Embryonic facial prominence (tissue), 1 donor: ENCODE measurements at regions not wholly inside any gene's neighbourhood (a gene's known extent, or its start where the extent isn't known, plus 50 kb on each side); places are given as distances from the start of the nearest gene placed in this dataset.
A peak's percentile ranks its signal among the peaks of the same experiment; 100 is the strongest.

Experiments used
- DNase-seq: peaks from one replicate; pipeline ENCODE4 v3.0.0-alpha.2; 2016; ENCODE audit errors: extremely low spot score

DNA sequence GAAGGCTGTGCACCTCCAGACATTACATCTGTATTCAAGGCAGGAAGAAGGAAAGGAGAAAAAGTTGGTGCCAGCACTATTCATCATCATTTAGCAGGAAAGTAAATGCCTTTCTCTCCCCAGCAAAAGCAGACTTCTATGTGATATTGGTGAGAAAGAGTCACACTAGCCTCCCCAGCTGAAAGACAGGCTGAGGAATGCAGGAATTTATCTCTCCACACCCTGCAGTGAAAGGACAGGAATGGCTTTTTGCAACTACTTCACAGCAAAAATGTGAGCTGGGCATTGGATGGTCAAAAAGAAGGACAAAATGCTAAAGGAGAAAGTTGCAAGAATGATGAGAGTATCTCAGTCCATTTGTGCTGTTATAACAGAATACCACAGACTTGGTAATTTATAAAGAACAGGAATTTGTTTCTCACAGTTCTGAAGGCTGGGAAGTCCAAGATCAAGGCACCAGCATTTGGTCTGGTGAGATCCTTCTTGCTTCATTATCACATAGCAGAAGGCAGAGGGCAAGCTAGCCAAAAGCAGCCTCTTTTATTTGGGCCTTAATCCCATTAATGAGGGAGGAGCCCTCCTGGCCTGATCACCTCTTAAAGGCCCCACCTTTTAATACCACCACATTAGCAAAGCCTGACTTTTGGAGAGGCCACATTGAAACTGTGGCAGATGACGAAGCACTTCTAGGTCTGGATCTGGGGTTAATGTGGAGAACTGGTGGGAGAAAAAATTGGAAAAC is 388.1 kb upstream of the SLC14A2 start:
- DNase-seq, result no peak

DNA sequence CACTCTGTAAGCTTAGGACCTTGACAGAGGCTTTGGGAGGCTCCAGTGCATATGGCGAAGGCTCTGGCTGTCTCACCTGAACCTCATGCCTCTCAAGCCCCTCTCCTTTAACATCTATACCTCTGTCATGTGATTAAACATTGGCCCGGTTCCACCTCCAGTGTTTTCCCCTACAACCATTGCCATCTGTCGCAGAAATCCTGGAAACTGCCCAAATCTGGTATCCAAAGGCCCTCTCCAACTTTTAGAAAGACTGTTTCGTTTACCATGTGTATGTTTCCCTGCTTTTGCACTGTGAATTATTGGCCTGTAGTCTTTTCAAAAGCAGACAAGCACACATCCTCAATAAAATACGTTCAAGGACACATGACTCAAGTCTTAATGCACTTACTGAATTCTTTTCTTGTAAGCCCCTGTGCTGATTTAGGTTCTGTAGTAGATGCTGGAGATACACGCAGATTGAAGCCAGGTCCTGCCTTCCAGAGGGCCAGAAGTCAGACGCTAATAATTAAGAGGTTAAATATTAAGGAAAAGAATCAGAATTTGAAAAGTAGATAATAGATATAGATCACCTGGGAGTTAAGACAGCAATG is 386.4 kb upstream of the SLC14A2 start:
- DNase-seq, result no peak

DNA sequence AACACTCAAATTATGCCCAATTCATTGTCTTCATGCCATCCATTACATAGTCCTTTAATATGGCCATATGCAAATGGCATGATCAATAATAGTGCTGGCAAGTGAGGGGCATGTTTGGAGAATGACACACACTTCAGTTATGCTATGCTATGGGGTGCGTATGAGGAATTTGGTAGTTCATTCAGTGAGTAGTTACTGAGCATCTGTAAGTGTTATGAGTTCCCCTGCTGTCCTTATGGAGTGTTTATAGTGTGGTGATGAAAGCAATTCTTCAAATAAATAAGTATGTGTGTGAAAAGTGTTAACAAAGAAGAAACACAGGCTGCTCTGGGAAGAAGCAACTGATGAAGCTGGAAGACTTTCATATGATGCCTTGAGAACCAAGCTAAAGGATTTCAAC is 383.7 kb upstream of the SLC14A2 start:
- DNase-seq, result no peak

DNA sequence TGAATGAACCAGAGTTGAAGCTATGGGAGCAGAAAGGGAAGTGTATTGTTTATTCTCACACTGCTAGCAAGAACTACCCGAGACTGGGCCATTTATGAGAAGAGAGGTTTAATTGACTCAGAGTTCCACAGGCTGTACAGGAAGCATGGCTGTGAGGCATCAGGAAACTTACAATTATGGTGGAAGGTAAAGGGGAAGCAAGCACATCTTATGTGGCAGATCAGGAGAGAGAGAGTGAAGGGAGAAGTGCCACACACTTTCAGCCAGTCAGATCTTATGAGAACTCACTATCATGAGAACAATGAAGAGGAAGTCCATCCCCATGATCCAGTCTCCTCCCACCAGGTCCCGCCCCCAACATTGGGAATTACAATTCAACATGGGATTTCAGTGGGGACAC is 383.2 kb upstream of the SLC14A2 start:
- DNase-seq, result no peak

DNA sequence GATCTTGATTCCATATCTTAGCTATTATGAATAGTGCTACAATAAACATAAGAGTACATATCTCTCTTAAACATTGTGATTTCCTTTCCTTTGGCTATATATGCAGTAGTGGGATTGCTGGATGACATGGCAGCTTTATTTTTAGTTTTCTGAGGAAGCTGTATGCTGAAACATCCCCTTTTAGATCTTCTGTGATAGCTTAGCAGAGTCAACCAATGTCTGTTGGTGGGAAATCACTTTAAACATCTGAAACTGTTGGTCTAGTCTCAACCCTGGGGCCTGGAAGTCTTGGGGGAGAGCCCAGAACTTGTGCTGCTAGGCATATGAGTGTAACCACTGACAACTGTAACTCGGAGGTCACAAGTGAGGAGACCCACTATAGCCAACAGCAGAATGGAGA is 378.6 kb upstream of the SLC14A2 start:
- DNase-seq, result no peak

DNA sequence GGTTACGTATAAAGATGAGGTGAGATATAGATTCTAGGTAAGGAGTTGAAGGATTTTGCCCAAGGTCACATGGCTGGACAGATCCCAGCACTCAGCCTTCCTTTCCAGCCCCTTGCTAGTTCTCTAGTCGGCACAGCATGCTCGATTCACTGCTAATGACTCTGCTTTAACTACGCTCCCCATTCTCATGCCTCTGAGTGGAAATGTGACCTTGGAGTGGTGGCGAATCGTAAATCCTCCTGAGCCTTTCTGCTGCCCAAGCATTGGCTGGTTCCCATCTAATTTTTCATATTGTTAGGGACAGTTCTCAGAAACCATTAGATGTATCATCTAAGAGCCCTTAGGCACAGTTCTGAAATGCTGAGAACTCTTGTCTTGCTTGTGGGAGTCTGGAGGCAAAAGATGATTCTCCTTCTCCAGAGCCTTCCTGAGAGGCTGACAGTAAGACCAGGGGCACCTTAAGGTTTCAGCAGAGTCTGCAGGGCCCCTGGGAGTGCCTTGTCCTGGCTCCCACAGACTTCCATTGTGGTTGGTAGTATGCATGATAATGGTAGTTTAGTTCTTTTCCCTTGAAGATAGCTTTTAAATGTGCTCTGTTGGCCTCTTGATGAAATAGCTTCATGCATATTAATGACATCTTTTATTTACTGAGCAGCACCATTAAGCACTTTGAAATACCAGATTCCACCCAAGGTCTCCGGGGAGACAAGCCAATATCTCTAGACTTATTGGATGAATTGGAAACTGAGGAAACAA is 377.8 kb upstream of the SLC14A2 start:
- no peak for DNase-seq

DNA sequence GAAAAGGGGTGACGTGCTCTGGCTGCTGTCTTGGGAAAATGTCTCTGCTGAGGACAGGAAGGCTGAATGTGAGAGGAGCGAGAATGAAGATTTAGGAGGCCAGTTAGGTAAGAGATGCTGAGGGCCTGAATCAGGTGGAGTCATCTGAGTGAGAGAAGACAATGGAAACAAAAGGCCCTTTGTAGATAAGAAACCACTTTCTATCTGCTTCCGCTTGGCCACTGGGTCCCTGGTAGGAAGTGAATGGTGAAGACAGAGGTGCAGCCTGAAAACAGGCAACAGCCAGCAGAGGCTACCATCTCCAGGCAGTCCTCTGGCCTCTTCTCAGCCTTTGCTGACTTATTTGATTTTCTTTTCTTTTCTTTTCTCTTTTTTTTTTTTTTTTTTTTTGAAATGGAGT is 374.0 kb upstream of the SLC14A2 start:
- DNase-seq, result no peak

DNA sequence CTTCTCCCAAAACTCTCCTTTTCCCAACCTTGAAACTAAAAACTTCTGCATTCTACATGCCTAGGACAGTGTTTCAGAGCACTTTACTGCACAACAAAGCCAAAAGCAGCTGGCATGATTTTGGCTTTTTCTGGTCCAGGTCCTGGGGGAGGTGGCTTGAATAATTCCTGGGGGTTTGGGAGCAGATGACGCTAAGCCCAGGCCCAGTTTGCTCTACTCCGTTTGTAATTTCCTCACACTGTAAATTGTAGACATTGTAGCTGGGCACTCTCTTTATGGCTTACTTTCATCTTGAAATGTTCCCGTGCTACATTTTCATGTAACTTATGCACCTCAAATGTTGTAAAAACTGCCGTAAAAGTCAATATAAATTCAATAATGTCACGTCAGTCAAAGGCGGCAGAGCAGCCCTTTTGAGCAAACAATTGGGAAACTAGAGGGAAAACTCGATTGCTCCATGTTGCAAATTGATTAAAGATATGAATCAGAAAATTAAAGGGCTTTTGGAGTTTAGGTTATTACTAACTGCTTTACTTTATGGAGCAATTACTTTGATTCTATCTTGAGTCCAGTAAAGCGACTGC is 373.2 kb upstream of the SLC14A2 start:
- DNase-seq, result no peak

DNA sequence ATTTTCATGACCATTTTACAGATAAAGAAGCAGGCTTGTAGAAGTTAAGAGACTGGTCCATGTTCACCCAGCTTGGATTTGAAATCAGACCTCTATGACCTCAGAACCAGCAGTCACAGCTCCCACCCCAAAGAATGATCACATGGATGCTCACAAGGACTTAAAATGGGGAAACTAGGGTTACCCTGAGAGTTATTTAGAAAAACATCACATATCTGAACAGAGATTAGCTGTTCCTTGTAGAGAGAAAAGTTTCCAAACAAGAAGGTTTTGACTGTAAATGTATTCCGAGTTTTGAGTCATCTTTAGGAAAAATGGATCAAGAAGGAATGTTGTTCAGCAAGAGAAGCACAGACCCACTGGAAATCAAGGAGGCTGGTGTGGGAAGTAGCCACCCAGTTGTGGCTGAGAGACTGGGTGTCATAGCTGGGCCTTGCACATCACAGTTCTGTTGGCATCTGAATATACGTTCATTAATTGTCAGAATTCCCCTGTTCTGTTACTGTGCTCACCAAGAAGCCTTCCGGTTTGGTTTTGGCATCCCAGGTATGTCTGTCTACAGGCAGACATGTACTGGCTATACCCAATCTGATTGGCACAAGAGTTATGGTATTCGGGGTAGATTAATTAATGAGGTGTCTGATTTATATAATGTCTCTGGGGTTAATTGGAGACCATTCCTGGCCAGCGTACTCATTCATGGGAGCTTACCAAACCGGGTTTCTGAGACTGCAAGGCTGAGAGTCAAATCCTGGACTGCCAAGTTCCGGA is 371.8 kb upstream of the SLC14A2 start:
- DNase-seq, result no peak

DNA sequence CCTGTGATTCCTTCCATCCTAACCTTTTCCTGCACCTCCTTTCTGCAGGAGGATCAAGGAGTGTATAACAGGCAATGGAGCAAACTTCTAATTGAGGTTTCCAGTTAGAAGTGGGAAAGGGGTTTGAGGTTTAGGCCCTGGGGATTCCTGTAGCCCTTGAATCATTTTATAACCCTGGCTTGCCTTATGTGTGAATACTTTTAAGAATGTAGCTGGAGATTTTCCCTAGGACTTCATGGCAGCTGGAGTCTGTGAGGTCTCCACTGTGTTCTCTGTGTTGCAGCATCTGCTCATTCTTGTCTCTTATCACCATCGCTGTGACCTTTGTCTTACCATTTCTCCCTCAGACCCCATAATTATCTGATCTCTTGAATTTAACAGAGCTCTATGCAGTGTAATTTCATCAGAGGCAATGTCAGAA is 370.2 kb upstream of the SLC14A2 start:
- no peak for DNase-seq

DNA sequence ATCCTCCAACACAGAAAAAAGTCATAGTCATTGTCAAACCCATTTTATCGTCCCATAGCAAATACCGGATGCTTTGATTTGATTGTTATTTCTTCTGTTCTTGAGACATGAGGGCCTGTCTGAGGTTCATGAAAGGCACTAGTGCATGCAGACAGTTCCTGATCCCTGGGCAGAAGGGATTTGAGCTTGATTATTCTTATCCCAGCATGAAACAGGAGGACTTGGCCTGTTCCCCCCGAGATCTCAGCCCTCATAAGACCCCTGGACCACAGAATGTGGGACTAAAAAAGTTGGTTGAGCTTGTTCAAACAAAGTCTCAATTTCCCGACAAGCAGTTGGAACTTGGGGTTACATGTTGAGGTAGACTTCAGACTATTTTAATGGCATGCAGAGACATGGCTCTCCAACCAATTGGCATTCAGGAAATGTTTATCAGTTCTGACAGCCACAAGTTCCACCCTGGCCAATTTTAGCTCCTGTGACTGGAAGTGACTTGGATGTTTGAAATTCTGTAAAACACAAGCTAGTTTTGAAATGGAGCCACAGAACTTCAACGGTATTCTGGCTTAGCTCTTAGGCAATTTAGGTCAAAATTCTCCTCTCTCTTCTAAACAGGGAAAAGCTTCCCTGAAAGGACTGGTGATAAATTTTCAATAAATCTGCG is 366.9 kb upstream of the SLC14A2 start:
- DNase-seq, result peak; percentile 34

DNA sequence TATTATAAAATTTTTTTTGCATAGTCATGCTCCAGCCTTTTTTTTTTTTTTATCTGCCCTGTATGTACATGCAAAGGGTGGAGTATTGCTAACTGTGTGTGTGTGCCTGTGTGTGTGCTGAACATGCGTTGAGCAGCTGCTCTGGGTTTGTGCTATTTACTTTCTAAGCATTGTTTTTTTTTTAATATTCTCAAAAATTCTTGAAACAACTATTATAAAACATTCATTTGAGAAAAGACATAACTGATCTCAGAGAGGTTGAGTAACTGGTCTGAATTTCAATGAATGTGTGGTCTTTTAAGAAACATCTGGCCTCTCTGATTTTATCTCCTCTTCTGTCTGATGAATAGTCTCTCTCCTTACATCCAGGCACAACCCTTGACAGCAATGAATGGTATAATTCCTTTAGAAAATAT is 366.0 kb upstream of the SLC14A2 start:
- DNase-seq, result no peak

DNA sequence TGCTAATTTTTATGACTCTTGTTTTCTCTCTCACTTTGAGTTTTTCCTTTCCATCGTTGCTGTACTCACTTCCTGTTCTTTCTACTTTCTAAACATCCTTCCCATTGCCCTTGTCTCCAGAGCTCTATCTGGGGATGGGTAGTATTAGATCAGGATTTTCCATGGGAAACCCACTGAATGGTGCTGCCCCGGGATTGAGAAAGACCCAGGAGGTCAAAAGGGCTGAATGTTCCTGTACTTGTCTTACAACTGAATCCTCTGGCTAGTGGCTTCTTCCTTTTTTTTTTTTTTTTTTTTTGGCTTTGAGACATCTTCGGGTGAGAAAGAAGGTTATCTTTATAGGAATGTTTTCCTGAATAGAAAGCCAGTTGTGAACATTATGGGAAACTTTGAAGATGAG is 364.8 kb upstream of the SLC14A2 start:
- no peak for DNase-seq

DNA sequence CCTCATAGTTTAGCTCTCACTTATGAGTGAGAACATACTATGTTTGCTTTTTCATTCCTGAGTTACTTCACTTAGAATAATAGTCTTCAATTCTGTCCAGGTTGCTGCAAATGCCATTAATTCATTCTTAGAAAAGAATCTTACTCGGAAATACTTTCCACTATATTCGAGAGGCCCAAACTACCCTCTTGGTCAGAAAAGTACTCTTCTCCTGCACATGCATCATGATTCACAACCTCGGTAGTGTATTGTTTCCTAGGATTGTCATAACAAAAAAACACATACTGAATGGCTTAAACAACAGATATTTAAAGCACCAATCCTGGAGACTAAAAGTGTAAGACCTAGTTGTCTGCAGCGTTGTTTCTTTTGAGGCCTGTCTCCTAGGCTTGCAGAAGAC is 364.0 kb upstream of the SLC14A2 start:
- no peak for DNase-seq

DNA sequence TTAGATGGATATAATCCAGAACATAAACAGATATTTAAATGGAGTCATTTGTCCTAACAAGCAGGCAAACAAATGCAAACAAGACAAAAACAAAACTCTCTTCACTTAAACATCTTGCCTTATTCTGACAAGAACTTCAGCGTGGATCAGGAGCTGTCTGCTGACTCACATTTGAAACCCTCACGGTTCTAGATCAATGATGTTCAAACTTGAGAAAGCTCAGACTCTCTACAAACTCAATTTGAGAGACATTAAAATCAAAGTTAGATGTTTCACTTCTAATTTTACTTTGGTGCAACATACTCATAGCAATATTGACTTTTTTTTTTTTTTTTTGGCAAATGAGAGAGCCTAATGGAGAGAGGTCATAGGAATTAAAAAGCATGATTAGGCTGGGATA is 362.8 kb upstream of the SLC14A2 start:
- DNase-seq, result no peak

DNA sequence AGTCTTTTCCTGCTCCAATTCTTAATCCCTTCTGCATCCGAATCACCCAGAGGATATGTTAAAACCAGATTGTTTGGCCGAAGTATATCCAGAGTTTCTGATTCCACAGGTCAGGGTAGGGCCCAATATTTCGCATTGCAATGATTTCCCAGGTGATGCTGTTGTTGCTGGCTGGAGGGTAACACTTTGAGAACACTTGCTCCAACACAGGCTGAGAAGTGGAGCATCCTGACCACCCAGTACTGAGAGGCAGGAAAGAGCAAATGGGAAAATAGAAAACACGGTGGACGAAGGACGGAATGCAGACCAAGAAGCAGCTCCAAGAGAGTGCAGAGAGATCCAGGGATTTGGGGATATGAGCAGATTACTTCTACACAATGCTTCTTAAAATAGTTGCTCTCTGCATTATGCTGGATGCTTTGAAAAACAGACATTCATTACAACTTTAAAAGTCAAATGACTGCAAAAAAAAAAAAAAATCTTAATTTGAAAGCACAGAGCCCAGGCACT is 362.2 kb upstream of the SLC14A2 start:
- no peak for DNase-seq

DNA sequence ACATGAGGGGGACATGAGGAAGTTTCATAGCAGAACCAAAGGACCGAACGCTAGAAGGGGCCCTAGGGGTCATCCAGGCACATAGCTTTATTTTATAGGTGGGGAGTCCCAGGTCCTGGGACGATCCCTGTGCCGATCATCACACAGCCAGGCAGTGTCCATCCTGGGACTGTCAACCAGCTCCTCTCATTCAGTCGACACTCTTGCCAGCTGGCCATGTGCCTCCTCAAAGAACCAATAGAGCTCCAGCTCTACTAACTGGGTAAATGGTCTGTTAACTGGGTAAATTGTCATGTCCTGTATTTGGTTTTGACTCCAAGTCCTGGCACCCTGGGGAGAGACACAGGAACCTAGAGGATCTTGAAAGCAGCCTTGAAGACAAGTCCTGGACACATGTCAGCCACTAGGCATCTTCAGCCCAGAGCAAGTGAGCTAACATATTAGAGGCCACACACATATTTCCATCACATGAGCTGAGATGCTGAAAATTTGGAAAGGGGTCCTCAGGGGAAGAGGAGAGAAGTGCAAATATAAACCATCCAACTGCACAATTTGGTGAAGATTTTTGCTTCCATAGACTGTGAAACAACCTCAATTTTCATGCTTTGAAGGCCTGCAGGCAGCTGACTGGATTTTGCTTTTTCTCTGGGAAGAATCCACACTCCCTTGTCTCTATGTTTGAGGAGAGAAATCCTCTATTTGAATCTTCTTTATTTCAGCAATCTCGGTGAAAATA is 361.1 kb upstream of the SLC14A2 start:
- DNase-seq, result no peak

DNA sequence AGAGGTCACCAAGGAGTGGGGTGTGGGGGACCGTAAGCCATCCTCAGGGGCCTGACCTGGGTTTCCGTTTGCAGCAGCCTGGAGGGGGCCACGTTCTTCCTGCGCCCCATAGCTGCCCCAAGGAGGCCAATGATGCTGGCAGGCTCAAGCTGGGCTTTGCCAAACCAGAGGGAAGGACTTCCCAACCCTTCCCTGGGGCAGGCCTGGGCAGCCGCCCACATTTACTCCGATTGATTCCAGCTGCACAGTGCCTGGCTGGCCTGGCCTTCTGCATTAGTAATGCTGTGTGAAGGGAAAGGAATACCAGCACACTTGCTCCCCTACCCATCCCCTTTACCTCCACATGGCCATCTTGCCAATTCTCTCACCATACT is 360.6 kb upstream of the SLC14A2 start:
- DNase-seq, result no peak

DNA sequence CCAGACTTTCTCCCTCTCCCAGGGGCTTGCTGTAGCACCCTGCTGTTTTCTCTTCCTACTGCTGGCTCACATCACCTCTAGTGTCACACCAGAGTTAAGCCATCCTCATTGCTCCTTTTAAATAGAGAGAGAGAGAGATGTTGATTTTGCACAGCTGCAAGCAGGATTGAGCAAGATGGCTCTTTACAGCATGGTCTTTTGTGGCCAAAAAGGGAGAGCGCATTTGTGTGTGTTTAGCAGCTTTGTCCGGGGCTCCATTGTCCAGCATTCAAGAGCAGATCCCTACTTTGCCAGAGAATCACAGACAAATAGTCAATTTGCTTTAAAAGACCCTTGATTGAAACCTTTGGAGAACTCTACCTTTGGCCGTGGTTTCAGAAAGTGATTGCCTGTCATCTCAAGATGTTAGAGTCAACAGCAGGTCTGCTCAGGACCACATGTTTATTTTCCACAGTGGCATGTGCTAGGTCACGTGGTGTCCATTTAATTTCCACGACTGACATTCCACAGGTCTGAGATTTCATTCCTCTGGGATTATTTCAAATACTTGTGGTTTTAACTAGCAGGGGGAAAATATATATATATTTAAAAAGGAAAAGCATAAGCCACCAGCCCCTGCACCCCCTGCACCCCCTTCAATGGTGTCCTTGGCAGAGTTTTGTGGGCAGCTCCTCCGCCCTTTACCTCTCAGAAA is 359.9 kb upstream of the SLC14A2 start:
- DNase-seq, result peak; percentile 51

DNA sequence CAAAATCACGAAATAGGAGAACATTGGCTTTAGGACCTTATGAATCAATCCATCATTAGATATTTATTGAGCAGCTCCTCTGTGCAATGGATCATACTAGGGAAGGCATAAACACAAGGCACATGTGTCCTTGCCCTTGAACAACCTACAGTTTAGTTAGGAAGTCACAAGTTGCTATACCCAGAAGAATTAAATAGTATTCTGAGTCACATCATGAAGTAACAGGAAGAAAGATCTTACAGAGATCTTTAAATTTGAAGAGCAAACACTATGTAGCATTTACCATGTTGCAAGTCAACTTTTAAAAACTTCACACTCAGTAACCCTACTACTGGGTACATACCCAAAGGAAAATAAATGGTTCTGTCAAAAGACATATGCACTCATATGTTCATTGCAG is 355.2 kb upstream of the SLC14A2 start:
- no peak for DNase-seq
